ENCODE measurements at regions not wholly inside any gene's neighbourhood (a gene's known extent, or its start where the extent isn't known, plus 50 kb on each side); places are given as distances from the start of the nearest gene placed in this dataset.

- TF ChIP-seq ZNF430 (CRISPR knock-in tag; IDR thresholded peaks at IDR 0.05): no peak
- no peak for TF ChIP-seq ZBTB3 (CRISPR knock-in tag; IDR thresholded peaks at IDR 0.05; ENCODE audit: borderline replicate concordance, low read depth)
- no peak for TF ChIP-seq ZNF614 (CRISPR knock-in tag; IDR thresholded peaks at IDR 0.05; ENCODE audit: borderline replicate concordance)
- TF ChIP-seq ZNF337 (CRISPR knock-in tag; IDR thresholded peaks at IDR 0.05; ENCODE audit: borderline replicate concordance, low read depth): no peak
- no peak for TF ChIP-seq UBTF (CRISPR knock-in tag; IDR thresholded peaks at IDR 0.05)
- TF ChIP-seq ZNF460 (CRISPR knock-in tag; IDR thresholded peaks at IDR 0.05; ENCODE audit: borderline replicate concordance): no peak
- no peak for TF ChIP-seq NFIB (CRISPR knock-in tag; IDR thresholded peaks at IDR 0.05; ENCODE audit: borderline replicate concordance)
Measured at GRCh38 chr6:114446342-114446741, 103.5 kb upstream of the HS3ST5 start.

All from HepG2 (cell line).